Loucy (cell line): ENCODE measurements at regions not wholly inside any gene's neighbourhood (a gene's known extent, or its start where the extent isn't known, plus 50 kb on each side); places are given as distances from the start of the nearest gene placed in this dataset.

Experiments used
- H2AFZ ChIP-seq: fragments of 200-600 bp; sonication (generic); 2 replicates; pipeline ENCODE4 v1.6.0; 2016; ENCODE audit warnings: antibody characterized with exemption, mild to moderate bottlenecking, low read length, moderate library complexity
- H3F3A ChIP-seq: fragments of 200-600 bp; 2 replicates; pipeline ENCODE4 v1.6.0; 2016; ENCODE audit warnings: antibody characterized with exemption, low read depth, mild to moderate bottlenecking
- H3K27me3 ChIP-seq: fragments of 200-600 bp; sonication (generic); 2 replicates; pipeline ENCODE4 v1.6.1; 2014; ENCODE audit warnings: low read length, mild to moderate bottlenecking; ENCODE audit not compliant: insufficient read depth, poor library complexity, severe bottlenecking
- H3K36me3 ChIP-seq: fragments of 200-600 bp; sonication (generic); 2 replicates; pipeline ENCODE4 v1.6.1; 2016; ENCODE audit warnings: low read length; ENCODE audit not compliant: insufficient read depth
- H3K4me1 ChIP-seq: fragments of 200-600 bp; sonication (generic); 2 replicates; pipeline ENCODE4 v1.5.1; 2014; ENCODE audit warnings: low read length, mild to moderate bottlenecking; ENCODE audit not compliant: insufficient read depth, poor library complexity, severe bottlenecking
- H3K4me2 ChIP-seq: fragments of 200-600 bp; sonication (generic); 2 replicates; pipeline ENCODE4 v1.6.0; 2014; ENCODE audit warnings: antibody characterized with exemption, low read length, low read depth, mild to moderate bottlenecking; ENCODE audit not compliant: poor library complexity, severe bottlenecking
- H3K4me3 ChIP-seq: fragments of 200-600 bp; sonication (generic); 2 replicates; pipeline ENCODE4 v1.5.1; 2014; ENCODE audit warnings: low read length, mild to moderate bottlenecking, mixed read lengths; ENCODE audit not compliant: poor library complexity, severe bottlenecking
- H3K79me2 ChIP-seq: fragments of 200-600 bp; sonication (generic); 2 replicates; pipeline ENCODE4 v1.6.1; 2014; ENCODE audit warnings: low read length; ENCODE audit not compliant: insufficient read depth
- H3K9ac ChIP-seq: fragments of 200-600 bp; sonication (generic); 2 replicates; pipeline ENCODE4 v1.6.0; 2014; ENCODE audit warnings: mild to moderate bottlenecking, low read depth, low read length, moderate library complexity; ENCODE audit not compliant: poor library complexity, severe bottlenecking
- H3K9me2 ChIP-seq: fragments of 200-600 bp; sonication (generic); replicated peaks from 2 replicates; pipeline ENCODE4 v1.6.1; 2016; ENCODE audit warnings: low read depth, low read length, mixed read lengths
- H3K9me3 ChIP-seq: fragments of 200-600 bp; sonication (generic); 2 replicates; pipeline ENCODE4 v1.6.1; 2014; ENCODE audit warnings: mild to moderate bottlenecking, antibody characterized with exemption, low read length, low read depth; ENCODE audit not compliant: insufficient read depth
- H4K20me1 ChIP-seq: fragments of 200-600 bp; sonication (generic); 2 replicates; pipeline ENCODE4 v1.6.0; 2014; ENCODE audit warnings: antibody characterized with exemption, low read length, mild to moderate bottlenecking; ENCODE audit not compliant: insufficient read depth, poor library complexity, severe bottlenecking
- EZH2phosphoT487 ChIP-seq: fragments of 200-600 bp; IDR thresholded peaks from 2 replicates; pipeline ENCODE4 v1.6.1; 2018; ENCODE audit warnings: antibody characterized with exemption, mild to moderate bottlenecking, moderate library complexity, borderline replicate concordance
- TF ChIP-seq, protein P1 (sequence below): fragments of 200-600 bp; sonication (generic); conservative IDR thresholded peaks from 2 replicates; pipeline ENCODE4 v1.5.1; 2014; ENCODE audit warnings: mild to moderate bottlenecking, antibody characterized with exemption, low read length

DNA sequence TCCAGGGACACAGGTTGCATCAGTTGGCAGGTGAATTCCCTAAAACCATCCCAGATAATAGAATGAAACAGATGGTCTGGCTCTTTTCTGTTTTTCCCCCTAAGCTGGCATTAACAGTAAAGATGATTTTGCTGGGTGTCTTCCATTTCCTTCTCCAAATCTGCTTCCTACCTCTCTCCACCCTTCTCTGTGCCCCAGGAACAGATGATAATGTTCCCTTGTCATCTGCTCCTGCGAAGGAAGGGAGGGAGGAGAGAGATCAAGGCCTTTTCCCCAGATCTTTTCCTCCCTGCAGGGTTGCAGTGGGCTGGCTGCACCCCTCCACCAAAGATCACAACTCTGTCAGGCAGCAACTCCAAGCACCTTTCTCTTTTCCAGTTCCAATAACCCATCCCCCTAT lies 156.5 kb upstream of the PRDM1 start:
- no peaks in the 10 kb centered on the region for H3K36me3 ChIP-seq
- no peaks in the 10 kb centered on the region for H3F3A ChIP-seq
- H3K4me3 ChIP-seq, result no peak overlapping the region
- H4K20me1 ChIP-seq, result no peaks in the 10 kb centered on the region
- no peaks in the 10 kb centered on the region for H3K4me1 ChIP-seq
- H3K9me2 ChIP-seq, result no peaks in the 10 kb centered on the region
- no peak overlapping the region for H2AFZ ChIP-seq
- H3K9ac ChIP-seq, result no peak overlapping the region
- TF ChIP-seq, protein P1, sequence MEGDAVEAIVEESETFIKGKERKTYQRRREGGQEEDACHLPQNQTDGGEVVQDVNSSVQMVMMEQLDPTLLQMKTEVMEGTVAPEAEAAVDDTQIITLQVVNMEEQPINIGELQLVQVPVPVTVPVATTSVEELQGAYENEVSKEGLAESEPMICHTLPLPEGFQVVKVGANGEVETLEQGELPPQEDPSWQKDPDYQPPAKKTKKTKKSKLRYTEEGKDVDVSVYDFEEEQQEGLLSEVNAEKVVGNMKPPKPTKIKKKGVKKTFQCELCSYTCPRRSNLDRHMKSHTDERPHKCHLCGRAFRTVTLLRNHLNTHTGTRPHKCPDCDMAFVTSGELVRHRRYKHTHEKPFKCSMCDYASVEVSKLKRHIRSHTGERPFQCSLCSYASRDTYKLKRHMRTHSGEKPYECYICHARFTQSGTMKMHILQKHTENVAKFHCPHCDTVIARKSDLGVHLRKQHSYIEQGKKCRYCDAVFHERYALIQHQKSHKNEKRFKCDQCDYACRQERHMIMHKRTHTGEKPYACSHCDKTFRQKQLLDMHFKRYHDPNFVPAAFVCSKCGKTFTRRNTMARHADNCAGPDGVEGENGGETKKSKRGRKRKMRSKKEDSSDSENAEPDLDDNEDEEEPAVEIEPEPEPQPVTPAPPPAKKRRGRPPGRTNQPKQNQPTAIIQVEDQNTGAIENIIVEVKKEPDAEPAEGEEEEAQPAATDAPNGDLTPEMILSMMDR, result no peak
- no peak for TF ChIP-seq EZH2phosphoT487
- no peaks in the 10 kb centered on the region for H3K79me2 ChIP-seq
- no peaks in the 10 kb centered on the region for H3K27me3 ChIP-seq
- H3K4me2 ChIP-seq, result no peak overlapping the region
- H3K9me3 ChIP-seq, result no peaks in the 10 kb centered on the region

DNA sequence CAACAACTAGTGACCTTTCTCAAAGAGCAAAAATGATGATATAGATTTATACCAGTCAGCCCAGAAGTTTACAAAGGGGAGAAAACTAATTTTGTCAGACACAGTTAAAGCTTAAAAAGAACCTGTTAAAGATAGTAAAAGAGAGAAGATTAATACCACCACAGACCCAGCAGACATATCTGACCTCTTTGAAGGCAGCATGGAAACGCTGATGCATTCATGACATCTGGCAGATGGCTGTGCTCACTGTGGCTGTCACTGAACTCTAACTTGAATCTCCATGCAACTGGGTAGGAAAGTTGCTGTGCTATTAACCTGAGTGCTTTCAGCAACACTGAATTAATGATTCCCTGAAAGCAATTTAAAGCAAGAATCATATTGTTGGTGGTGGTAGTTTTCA lies 159.8 kb upstream of the PRDM1 start:
- H3K9ac ChIP-seq, result no peak overlapping the region
- no peaks in the 10 kb centered on the region for H3K9me2 ChIP-seq
- H3K79me2 ChIP-seq, result no peaks in the 10 kb centered on the region
- H3F3A ChIP-seq, result no peaks in the 10 kb centered on the region
- no peak overlapping the region for H2AFZ ChIP-seq
- no peaks in the 10 kb centered on the region for H3K27me3 ChIP-seq
- H3K4me2 ChIP-seq, result no peak overlapping the region
- H3K9me3 ChIP-seq, result no peaks in the 10 kb centered on the region
- H3K4me3 ChIP-seq, result no peak overlapping the region
- no peaks in the 10 kb centered on the region for H4K20me1 ChIP-seq
- H3K36me3 ChIP-seq, result no peaks in the 10 kb centered on the region
- TF ChIP-seq, protein P1, result no peak
- TF ChIP-seq EZH2phosphoT487, result no peak
- no peaks in the 10 kb centered on the region for H3K4me1 ChIP-seq

DNA sequence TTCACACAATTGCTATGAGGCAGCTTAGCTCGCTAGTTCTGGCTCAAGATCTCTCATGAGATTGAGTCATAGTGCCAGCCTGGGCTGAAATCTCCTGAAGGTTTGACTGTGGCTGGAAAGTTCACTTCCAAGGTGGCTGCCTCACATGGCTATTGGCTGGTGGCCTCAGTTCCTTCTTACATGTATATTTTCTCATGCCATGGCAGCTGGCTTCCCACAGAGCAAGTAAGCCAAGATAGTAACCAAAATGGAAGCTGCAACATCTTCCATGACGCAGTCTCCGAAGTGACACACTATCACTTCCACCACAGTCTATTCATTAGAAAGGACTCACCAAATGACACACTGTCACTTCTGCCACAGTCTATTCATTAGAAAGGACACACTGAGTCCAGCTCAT lies 160.4 kb upstream of the PRDM1 start:
- Histone ChIP-seq H3K4me3 (no peak overlapping the region), H2AFZ (no peak overlapping the region)
- TF ChIP-seq EZH2phosphoT487, result no peak
- TF ChIP-seq, protein P1, result no peak

More for the DNA sequence above, 160.4 kb upstream of the PRDM1 start:
- H3F3A ChIP-seq, result no peaks in the 10 kb centered on the region
- no peak overlapping the region for H3K4me2 ChIP-seq
- no peaks in the 10 kb centered on the region for H3K9me3 ChIP-seq
- no peaks in the 10 kb centered on the region for H3K79me2 ChIP-seq
- H4K20me1 ChIP-seq, result no peaks in the 10 kb centered on the region
- no peak overlapping the region for H3K9ac ChIP-seq
- no peaks in the 10 kb centered on the region for H3K27me3 ChIP-seq
- no peaks in the 10 kb centered on the region for H3K4me1 ChIP-seq
- H3K36me3 ChIP-seq, result no peaks in the 10 kb centered on the region
- H3K9me2 ChIP-seq, result no peaks in the 10 kb centered on the region
